GM18868 (cell line): ENCODE measurements at regions not wholly inside any gene's neighbourhood (a gene's known extent, or its start where the extent isn't known, plus 50 kb on each side); places are given as distances from the start of the nearest gene placed in this dataset.

Source experiments
- ATAC-seq: cut with Tn5 transposase; IDR thresholded peaks from one replicate; pipeline ENCODE4 v1.9.1; 2021; ENCODE audit warnings: mild to moderate bottlenecking, moderate library complexity; ENCODE audit not compliant: unreplicated experiment

DNA sequence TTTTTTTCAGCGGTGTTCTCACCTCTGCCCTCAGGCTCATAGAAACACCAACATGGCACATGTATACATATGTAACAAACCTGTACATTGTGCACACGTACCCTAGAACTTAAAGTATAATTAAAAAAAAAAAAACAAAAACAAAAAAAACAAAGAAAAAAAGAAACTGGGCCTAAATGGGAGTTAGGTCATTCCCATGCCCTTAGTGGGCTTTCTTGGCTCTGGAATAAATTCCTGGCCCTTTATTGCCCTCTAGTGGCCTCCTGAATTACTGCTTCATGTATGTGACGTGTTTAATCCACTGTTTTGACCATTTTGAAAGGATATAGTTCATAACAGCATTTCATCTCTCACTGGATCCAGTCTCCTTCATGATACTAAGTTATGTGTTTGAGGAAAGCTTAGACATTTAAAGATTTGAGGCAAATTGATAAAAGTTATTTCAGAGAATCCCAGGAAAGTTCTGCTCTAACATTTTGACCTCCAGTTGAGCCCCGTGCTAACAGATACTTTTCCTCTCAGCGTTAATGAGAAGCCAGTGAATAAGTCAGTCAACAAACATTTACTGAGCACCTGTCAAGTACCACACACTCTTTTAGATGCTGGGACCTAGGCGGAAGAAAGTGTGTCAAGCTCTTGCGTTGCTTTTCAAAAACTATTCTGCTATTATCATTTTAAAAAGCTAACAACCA lies 54.7 kb upstream of the SYPL1 start:
- ATAC-seq: no peak

DNA sequence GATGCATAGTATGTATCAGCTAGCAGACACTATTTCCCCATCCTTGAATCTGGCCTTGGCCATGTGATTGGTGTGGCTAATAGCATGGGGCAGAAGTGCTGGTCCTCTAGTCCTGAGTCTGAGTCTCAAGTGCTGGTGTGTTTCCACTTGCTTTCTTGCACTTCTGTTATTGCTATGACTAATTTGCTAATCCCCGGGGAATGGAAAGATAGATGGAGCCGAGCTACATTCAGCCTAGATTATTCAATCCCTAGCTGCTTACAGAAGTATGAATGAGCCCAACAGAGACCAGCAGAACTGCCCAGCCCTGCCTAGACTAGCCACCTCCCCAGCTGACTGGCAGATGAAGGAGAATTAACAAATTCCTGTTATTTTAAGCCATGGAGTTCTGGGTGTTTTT lies 53.2 kb upstream of the SYPL1 start:
- no peak for ATAC-seq

DNA sequence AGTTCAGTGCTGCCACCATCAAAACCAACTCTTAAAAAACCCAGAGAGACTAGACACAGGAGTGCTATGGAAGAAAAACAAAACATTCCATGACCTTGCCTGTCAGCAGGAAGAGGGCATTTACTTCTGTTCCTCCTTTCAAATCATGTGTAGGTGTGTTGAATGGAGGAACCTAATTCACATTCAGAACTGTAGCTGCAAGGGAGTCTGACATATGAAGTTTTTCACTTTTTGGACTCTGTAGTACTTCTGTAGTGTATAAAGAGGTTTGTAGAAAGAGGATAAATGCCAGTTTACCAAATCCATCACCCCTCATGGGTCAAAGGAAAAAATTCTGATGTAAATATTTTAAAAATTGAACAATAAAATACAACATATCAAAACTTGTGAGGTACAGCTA lies 51.1 kb upstream of the SYPL1 start:
- no peak for ATAC-seq
